ENCODE measurements at regions not wholly inside any gene's neighbourhood (a gene's known extent, or its start where the extent isn't known, plus 50 kb on each side); places are given as distances from the start of the nearest gene placed in this dataset.
"Not testable (repeated sequence)": the region's sequence is repeated elsewhere in the genome, so short reads cannot be mapped to it uniquely, and the experiment has no call there.

DNA sequence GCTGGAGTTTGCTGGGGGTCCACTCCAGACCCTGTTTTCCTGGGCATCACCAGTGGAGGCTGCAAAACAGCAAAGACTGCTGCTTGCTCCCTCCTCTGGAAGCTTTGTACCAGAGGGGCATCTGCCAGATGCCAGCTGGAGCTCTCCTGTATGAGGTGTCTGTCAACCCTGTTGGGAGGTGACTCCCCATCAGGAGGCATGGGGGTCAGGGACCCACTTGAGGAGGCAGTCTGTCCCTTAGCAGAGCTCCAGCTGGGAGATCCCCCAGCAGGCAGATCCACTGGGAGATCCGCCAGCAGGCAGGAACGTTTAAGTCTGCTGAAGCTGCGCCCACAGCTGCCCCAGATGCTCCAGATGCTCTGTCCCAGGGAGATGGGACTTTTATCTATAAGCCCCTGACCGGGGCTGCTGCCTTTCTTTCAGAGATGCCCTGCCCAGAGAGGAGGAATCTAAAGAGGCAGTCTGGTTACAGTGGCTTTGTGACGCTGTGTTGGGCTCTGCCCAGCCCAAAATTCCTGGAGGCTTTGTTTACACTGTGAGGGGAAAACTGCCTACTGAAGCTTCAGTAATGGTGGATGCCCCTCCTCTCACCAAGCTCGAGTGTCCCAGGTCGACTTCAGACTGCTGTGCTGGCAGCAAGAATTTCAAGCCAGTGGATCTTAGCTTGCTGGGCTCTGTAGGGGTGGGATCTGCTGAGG, 260.5 kb upstream of the SLC8A1 start:
- not testable (repeated sequence) for DNase-seq

DNA sequence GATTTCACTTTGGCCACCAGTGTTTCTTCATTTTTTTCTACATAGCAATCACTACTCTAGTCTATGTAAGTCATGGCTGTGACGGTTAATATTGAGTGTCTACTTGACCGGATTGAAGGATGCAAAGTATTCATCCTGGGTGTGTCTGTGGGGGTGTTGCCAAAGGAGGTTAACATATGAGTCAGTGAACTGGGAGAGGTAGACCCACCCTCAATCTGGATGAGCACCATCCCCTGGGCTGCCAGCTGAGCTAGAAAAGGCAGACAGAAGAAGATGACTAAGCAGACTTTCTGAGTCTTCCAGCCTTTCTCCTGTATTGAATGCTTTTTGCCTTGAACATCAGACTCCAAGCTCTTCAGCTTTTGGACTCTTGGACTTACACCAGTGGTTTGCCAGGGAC, 265.0 kb upstream of the SLC8A1 start:
- no peak for DNase-seq

DNA sequence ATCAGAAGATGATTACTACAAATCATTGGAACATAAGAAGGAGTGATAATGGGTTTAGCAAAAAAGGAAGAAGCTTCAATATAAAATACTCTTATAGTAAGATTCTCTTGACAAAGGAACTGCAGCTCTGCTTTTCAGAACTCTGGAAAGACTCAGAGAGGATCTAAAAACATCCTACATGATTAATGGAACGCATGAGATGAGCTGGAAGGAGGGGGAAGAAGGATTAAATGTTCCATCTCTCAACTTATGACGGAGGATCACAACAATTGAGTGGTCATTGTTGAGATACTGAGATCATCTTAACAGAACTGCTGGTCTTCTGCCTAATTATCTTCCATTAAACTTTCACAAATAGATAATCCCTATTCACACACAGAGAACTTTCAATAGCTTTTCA, 267.5 kb upstream of the SLC8A1 start:
- DNase-seq, result no peak

DNA sequence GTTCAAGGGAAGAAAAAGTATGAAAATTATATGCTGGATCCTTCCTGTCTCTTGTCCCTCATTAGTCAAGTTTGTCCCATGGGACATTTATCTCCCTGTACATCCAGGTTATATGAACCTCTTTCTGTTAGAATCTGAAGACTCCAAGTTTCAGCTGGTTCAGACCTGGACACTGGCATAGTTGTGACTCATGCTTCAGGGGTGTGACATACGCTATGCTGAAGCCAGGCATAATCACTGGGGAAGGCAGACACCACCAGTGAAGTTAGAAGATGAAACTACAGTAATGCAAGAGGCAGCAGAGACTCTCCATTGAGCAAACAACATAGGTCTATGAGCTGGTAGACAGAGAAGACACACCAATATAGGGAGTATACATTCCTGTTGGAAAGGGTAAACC, 269.7 kb upstream of the SLC8A1 start:
- no peak for DNase-seq

DNA sequence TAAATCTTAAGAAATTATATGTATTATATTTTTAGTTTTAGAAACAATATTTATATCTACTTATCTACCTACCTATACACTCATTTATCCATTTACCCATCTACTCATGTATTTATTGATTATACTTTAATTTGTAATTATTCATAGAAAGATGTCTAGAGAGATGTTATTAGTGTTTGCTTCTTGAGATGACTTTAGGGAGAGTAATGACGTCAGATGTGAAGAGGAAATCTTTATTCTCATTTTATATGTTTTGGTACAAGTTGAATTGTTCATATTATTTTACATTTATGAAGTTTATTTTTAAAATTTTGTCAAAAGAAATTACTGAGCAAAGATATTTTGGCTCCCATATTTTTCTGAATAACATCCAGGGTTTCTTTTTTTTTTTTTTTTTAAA, 271.3 kb upstream of the SLC8A1 start:
- DNase-seq, result no peak

DNA sequence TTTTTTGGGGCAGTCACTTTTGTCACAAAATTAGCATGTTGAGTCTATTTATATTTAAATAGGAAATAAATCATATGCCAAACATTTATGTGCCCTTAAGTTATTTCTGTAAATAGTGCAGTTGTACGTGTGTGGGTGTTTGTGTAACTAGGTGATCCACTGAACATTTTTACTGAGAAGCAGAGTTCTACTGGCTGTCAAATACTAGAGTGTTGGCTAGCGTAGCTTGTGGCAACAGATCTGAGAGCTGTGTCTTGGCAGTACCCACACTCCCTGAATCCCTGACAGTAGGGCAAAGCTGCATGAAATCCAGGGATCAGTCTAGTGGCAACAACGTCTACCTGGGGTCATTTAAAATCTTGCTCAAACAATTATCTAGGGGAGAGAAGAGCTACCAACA, 273.1 kb upstream of the SLC8A1 start:
- no peak for DNase-seq

DNA sequence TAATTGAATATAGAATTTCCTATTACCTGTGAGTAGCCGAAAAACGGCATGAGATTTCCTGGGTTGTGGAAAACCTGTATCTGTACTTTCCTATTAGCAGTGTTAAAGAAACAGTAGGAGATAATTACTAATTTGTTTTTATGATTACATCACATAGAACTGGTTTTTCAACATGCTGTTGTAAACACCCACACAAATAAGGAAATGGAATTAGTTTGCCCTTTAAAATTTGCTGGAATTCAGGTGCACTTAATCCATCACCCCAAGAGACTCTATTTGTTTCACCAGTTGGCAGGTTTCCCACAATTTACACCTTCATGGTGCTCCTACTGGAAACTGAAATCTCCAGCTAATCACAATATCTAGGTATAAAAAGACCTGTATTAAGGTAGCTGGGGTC, 274.1 kb upstream of the SLC8A1 start:
- no peak for DNase-seq

DNA sequence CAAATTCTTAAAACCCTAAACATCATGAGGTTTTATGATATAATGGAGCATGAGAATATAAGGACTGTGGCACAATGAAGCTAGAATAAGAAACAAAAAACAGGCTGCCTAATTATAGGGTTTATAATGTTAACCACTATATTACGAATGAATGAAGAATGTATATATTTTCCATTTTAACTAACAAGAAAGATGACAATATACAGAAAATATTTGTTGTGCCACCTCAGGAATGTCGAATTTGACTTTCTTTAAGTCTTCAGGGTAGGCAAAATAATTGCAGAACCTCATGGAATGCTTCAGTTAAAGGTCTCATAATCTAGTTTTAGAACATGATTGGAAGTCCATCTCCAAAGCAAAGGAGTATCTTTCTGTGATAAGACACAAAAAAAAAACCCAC, 282.9 kb upstream of the SLC8A1 start:
- no peak for DNase-seq

DNA sequence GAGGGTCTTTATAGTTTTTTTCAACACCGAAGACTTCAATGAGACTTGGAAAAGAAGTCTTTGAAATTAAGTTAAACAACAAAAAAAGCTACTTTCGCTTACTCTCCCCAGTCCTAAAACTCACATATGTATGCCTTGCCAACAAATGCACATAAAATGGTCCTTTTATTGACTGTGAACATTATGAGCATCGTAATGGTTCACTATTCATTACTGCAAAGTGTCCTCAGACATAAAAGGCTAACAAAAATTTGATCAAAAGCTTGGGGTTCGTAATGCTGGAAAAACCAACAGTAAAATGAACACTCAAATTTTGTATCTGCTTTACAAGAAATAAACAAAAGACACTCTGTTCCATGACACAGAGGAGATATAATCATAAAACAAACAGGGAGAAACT, 285.3 kb upstream of the SLC8A1 start:
- no peak for DNase-seq

DNA sequence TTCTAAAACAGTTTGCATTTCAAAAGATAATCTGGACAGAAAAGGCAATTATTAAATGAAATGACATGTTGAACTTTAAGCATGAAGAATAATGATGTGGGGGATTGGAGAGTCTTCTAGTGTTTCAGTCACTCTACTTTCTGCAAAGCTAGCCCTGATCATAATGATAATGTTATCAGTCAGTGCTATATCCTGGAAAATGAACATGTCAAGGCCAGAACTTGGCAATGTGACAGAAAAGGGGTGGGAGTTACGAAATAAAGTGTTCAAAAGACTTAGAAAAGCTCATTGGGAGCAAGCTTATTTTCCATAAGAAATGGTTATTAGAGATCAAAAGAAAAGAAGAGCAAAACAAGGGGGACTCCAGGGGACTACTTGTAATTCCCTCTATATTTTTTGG, 288.5 kb upstream of the SLC8A1 start:
- DNase-seq, result no peak

DNA sequence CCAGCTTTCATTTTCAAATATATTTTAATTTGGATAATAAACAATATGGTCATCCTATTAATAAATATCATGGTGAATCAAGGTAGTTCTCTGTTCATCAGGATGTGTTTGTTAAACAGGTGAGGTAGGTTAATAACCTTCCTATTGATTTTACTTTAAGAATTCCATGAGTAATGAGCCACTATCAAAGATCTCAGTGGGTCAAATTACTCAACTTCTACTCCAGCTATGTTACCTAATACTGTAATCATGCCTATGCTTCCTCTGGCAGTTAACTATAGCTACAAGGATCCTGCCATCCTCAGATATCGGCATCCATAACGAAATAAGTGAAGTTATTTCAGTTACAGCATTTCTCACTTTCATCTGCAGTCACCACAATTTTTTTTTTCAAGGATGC, 289.6 kb upstream of the SLC8A1 start:
- no peak for DNase-seq

DNA sequence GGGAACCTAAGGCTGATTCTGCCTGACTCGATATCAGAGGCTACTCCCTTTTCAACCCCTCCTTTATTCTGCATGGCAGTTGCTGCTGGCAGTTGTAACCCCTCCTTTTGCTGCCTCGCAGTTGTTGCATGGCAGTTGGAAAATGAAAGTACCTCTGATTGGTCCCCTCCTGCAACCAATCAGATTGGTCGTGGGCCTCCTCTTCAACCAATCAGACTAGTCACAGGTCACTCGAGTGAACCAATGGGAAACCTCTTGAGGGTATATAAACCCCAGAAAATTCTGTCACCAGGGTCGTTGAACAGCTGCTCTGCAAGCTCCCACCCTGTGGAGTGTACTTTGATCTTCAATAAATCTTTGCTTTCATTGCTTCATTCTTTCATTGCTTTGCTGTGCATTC, 294.3 kb upstream of the SLC8A1 start:
- DNase-seq, result no peak

DNA sequence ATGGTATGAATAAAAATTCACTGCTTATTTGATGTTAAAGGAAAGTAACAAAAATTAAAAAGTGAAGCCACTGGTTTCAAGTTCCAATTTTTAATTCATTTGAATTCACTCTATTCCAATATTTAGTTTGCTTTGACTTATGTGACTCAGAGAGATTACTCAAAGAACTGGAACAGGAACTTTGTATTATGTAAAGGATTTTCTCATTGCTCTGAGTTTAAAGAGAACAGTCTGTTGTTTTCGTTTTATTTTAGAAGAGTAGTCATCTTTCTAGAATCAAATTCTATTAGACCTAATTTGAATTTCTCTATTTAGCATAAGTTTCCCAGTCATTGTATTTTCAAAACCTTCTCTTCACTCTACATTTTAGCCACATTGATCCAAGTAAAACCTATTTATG, 300.1 kb upstream of the SLC8A1 start:
- DNase-seq, result no peak

DNA sequence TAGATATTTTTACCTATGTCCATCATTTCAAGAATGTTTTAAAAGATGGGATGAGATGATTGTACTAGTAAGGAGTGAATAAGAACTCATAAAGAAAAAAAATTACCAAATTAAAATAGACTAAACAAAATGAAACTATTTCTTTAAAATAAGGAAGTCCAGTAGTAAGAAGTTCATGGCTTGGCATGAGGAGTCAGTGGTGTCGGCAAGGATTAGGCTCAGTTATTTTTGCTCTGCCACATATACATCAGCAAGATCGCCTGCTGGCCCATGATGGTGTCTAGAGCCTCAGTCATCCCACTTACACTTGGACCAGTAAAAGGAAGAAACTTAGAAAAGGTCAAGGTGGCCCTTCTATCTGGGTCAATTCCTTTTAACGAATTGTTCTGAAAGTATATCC, 300.9 kb upstream of the SLC8A1 start:
- DNase-seq, result no peak

DNA sequence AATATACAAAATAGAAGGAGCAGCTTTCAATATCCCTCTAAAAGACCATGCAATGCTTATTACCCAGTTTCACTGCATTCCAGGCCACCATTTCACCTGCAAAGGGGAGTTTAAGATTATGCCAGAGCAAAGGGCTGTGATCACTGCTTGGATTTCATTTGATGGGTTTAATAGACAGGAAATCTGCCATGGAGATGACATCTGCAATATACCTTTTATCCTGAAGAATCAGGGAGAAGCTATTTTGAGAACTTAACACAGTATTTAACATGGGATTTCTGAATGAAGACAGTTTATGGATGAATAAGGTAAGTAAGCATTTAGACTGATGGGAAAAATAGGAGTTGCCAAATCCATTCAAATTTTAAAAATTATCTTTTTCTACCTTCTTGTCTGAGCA, 303.0 kb upstream of the SLC8A1 start:
- DNase-seq, result no peak

DNA sequence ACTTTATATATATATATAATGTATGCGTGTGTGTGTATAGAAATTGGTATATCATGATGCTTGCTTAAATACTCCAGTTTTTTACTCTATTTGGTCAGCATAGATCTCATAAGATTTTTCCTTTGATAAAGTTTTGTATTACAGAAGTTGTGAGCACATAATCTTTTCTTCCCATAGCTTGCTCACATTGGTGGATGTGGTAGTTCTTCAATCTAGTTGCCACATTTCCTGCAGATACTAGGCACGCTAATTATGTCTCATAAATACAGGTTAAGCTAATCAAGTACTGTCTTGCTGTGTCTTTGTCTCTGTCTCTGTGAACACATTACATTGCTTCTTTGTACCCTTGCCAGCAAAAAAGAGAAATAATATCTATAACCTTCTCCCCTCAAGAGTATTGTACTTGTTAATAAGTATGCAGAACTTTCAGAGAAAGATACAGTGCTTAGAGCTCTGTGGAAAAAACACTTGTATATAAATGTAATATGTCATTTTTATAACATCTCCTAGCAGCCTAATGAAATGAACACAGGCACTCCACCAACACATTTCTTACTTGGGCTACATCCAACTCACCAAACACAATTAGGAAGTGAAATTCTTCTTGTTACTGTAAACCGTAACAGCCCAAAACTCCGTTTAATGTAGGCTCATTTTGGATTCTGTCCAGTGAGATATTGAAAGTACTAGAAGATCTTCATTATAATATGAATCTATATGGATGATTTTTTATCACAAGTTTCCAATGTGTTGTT, 306.7 kb upstream of the SLC8A1 start:
- DNase-seq, result no peak

DNA sequence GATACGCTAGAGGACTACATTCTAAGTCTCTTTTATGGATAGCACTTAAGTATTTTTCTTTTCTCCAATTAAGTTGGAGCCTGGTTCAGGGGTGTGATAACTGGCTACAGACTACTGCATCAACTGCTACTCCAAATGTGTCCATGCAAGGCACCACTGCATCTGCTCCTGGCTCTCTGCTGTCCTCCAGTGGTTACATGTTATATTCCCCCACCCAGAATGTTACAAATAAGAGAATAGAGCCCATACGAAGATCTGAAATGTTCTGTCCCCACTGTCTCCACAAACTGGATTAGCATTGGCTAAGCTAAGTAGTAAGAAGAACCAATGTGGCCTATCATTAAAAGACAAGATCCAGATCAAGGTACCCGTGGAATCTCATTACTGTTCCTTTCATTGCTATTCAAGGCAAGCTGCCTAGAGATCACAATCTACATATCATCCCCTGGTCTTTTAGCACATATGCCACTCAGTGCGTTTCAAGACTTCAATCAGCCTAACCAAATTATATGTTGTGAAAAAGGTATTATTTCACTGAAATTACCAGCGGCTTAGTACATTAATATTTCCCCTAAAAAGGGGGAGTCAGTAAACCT, 308.3 kb upstream of the SLC8A1 start:
- no peak for DNase-seq

DNA sequence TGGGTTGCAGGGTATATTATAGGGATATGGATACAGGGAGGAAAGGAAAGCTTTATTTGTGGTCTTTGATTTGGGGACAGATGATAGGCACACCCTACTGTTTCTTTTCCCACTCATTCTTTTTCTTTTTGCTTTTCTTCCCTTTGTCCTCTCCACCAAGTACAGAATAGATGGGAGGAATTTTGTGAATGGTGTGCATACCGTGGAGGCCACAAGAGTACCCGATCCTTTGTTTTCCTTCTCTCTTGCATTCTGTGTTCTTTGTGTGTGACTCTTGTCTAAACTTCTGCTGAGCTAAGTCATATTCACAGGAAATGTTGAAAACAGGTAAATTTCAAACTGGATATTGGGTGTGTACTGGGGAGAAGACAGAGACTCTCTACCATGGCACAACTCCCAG, 321.4 kb upstream of the SLC8A1 start:
- DNase-seq, result no peak

DNA sequence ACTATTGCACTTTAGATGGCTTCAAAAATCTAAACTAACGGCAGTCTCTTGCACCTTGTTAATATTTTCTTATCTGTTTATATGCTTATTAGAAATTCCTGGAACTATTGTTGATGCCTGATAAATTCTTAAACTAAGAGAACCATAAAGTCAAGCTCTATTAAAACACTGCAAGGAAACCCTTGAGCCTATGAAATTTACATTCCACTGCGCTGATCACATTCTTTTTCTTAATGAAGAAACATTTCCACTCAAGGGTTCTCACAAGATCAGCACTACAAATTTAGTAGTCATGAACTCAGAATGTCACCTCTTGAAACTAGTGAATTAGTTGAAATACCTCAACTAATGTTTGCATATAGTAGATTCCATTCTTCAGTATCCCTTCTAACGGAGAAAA, 331.8 kb upstream of the SLC8A1 start:
- DNase-seq, result no peak

DNA sequence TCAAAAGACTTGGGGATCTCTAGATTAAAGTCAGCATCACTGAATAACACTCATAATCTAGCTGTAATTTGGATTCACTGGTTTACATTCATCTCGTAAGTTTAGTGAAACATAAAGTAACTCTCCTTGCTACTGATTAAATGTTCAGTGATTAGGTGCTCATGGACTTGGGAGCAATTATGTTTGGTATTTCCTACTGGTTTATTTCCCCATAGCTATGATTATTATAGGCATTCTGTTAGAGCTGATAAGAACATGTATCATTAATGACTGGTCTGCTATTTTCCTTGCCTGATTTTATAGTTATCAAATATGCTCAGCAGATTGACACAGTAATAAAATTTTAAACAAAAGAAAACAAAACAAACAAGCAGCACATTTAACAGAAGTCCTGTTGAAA, 334.7 kb upstream of the SLC8A1 start:
- no peak for DNase-seq

DNA sequence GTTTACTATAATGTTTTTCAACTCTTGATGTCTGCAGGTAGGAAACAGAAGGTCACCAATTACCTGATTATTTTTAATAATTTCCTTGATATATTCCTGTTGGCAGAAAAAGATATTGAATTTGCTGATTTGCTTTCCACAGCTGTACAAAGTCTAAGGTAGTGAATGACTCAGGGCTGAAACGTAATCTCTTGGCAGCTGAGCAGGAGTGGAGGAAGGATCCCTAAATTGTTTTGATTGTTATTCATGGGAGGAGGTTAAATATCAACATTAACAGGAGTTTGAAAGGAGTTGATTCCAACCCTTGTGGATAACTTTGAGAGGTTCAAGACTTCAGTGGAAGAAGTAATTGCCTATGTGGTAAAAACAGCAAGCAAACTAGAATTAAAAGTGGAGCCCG, 345.2 kb upstream of the SLC8A1 start:
- DNase-seq, result no peak

DNA sequence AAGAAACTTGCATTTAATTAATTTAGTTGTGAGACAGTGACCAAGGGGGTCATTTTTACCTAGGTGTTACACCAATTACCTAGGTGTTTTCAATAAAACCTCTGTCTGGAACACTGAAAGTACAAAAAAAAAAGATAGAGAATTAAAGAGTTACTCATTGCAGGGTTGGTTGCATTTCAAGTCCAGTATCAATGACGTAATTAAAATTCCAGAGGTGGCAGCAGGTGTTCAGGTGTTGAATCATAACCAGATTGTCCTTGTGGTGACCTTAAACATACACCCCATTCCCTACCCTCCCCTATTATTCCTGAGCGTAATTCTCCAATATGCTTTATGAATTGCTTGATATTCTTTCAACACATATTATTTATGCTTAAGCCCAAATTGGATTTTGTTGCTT, 352.0 kb upstream of the SLC8A1 start:
- DNase-seq, result no peak

DNA sequence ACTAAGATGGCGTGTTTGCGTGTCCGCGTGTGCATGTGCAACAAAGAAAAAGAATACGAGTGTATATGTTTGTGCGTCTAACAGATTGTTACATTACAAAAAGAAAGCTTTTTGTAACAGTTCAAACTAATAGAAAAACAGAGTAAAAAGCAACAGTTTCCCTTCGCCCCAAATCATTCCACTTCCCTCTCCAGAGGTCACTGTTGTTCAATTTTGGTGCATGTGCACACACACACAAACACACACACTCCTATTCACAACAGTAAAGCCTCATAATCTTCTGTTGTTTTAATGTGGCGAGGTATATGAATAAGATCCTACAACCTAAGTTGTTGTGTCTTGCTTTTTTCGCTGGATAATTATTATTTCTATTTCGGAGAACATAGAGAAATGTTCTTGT, 357.3 kb upstream of the SLC8A1 start:
- DNase-seq, result no peak

DNA sequence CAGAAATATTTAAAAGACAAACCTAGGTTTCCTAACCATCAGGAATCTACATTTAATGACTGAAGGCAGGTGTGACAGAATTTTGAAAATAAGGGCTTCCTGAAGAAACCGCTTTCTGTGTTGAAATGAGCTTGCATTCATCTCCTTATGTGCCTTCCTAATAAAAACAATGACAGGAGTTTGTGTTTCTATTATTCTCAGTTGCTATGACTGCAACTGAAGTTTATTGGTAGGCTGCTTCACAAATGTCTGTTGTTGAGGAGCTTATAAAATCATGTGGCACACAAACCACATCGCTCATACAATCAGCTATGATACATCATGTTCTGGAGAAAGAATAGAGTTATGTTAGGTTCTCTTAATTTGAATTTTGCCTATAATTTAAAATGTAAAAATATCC, 362.7 kb upstream of the SLC8A1 start:
- no peak for DNase-seq

DNA sequence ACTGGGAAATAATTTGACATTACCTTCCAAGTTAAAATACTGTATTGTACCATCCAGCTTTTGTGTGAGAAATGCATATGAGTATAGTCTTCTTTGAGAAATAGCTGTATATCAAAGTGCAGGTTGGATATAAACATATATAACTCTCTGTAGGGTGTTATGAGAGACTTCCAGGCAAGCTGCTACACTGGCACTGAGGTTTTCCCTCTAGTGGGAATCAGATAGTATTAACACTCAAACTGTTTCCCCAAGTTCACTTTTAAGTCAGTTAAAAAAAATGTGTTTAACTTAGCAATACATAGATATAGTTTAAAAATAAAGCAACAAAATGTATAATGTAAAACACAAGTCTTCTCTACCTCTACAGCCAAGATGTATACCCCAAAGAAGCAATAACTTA, 368.4 kb upstream of the SLC8A1 start:
- no peak for DNase-seq
